ACHN (cell line): ENCODE measurements at regions not wholly inside any gene's neighbourhood (a gene's known extent, or its start where the extent isn't known, plus 50 kb on each side); places are given as distances from the start of the nearest gene placed in this dataset.
"Not testable (repeated sequence)": the region's sequence is repeated elsewhere in the genome, so short reads cannot be mapped to it uniquely, and the experiment has no call there.

Experiments used
- DNase-seq: peaks from one replicate; pipeline ENCODE4 v3.0.0-alpha.2; 2015
- in situ Hi-C: cut with HindIII; loops from 2 replicates; pipeline ENCODE4 v1.10.0; 2017; ENCODE audit warnings: low sequenced_read_pairs, low pct_ligation_motif_present, low pct_unique_long_range_greater_than_20kb

DNA sequence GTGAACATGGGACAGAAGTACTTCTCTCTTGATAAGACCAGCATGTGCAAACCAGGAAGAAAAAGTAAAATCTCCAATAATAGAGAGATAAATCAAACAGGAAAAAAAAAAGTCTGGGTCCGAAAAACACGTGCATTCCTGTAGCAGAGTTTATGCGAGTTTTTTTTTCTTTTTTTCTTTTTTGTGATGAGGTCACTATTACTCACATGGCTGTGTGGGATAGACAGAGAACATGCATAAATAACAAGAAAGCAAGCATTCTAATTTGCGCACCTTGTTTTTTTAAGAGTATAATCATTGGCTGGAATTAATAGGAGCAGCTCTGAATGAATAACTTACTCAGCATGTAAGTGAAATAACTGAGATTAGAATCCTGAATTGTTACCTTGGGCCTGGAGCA, 91.9 kb upstream of the CPM start:
- in situ Hi-C loops = no loop called here

DNA sequence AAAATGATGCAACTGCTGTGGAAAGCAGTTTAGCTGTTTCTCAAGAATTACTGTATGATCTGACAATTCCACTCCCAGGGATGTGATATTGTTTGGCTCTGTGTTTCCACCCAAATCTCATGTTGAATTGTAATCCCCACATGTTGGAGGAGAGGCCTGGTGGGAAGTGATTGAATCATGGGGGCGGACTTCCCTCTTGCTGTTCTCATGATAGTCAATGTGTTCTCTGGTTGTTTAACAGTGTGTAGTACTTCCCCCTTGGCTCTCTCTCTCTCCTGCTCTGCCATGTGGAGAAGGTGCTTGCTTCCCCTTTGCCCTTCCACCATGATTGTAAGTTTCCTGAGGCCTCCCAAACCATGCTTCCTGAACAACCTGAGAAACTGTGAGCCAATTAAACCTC, 93.4 kb upstream of the CPM start:
- in situ Hi-C loops = no loop called here
- no peak for DNase-seq

More for the DNA sequence above, 91.9 kb upstream of the CPM start:
- DNase-seq = peak; percentile 68

DNA sequence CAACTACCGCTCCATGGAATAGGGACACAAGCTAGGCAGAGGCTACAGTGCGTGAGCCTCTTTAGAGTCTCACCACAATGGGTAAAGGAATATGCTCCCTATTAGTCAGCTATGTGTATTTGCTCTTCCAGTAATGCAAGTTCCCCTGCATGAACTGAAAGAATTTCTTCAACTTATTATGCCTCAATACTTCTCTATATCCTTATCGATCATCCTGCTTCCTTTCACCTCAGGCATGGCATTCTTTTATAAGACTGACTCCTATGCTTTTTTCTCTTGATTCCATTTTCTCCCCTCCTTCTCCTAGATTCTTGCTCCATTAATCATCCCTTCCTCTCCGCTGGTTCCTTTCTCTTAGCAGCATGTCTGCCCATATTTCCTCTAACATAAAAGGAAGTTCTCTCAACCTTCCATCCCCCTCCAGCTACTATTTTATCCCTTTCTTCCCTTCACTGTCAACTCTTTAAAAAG, 94.5 kb upstream of the CPM start:
- in situ Hi-C loops = no loop called here
- peak; percentile 36 for DNase-seq

DNA sequence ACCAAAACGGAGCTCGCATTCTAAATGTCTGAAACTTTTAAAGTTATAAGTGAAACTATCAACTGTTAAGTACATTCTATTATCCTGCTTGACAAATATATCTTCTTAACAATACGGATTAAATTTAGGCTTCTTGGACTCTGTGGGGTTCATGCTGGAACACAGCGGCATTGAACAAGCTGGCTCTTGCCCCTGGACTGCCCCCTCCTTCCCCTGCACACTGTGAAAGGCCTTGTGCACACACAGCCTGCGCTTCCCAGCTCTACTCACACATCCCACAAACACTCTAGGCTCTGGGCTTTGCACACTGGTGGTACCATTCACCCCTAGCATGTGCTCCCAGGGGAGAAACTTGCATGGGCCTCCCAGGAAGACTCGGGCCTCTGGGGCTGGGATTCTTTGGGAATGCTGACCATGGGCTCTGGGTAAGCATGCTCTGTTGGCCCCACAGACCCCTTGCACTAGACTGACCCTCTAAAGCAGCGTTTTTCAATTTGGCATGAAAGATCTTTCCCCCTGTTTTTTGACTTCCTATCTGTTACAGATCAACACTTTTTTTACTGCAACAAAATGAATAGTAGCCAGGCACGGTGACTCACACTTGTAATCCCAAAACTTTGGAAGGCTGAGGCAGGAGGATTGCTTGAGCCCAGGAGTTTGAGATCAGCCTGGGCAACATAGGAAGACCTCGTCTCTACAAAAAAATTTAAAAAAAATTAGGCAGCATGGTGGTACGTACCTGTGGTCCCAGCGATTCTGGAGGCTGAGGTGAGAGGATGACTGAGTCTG, 96.2 kb upstream of the CPM start:
- DNase-seq = no peak

GRCh38 chr12:69030321-69030720, 97.3 kb upstream of the CPM start:
- in situ Hi-C loops = no loop called here
- DNase-seq = no peak

More for the DNA sequence above, 96.2 kb upstream of the CPM start:
- in situ Hi-C loops = no loop called here

DNA sequence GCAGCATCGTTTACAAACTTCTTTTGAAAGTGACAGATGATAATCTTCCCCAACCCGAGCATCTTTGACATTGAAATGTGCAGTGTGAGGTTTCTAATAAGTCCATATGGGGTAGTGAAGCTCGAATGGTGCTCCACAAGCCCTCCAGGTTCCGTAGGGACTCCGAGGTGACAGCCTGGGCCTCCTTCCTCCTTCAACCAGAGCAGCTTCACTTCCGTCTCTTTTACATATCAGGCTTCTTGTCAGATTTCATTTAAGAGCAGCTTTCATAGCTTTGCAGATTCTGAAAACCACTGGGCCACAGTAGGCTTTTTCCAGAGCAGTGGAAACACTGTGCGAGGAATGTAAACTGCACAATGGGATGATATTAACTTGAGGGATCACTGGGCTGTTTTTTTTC, 103.6 kb upstream of the CPM start:
- in situ Hi-C loops = no loop called here
- no peak for DNase-seq

- no peak for DNase-seq
- in situ Hi-C loops = no loop called here
Measured at GRCh38 chr12:69036999-69037398, 104.0 kb upstream of the CPM start.

DNA sequence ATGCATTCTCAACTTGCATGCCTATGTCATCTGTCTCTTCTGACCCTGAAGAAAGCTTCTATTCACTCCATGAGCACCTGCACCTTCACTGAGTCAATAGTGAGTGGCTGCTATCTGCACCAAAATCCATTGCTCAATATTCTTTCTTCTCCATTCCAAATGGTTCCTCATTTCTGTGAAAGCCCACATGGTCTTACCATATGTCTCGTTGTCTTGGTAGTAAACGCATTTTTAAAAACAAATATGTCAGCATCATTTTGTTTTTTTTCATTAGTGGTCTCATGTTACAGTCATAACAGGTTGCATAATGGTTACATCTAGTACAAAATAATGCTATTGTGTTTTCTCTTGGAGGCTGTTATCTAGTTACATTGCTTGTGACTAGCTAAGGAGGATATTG, 106.9 kb upstream of the CPM start:
- in situ Hi-C loops = no loop called here
- no peak for DNase-seq

GRCh38 chr12:69042557-69042956, 109.6 kb upstream of the CPM start:
- in situ Hi-C loops = no loop called here
- no peak for DNase-seq

GRCh38 chr12:69042970-69043369, 110.0 kb upstream of the CPM start:
- no peak for DNase-seq
- in situ Hi-C loops = no loop called here

DNA sequence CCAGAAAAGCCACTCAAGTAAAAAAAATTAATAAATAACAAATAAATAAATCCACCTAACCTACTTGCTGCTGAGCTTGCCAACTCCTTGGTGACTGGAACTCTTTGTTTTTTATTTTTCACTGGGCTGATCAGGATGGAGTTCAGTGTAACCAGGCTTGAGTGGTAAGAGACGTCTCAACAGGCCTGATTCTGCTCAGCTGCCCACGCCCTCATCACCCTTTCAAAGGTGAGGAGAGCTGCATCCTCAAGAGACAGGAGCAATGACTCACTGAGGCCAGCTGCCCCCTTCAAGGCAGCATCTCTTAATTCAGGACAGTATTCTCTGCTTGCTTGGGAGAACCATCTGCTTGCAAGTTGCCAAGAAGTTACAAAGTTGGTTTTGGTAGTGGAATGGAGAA, 111.9 kb upstream of the CPM start:
- no peak for DNase-seq
- in situ Hi-C loops = no loop called here

- no peak for DNase-seq
- in situ Hi-C loops = no loop called here
Measured at GRCh38 chr12:69045430-69045829, 112.5 kb upstream of the CPM start.

GRCh38 chr12:69046363-69046762, 113.4 kb upstream of the CPM start:
- DNase-seq = no peak
- in situ Hi-C loops = no loop called here

DNA sequence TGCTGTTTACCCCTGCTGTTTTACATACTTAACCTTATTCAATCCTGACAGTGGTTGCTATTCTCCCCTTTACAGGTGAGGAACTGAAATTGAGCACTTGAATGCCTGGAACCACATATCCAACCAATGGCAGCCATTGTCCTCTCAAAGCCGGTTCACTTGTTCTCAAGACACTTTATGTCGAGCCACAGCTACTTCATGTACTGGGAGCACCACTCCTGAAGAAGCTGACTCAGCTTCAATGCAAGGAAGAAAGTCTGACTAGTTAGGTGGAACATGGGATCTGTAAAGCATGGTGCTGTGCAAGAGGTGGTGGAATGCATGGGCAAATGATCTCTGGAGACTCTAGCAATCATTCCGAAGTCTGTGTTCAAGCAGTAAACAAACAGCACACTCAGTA, 113.9 kb upstream of the CPM start:
- no peak for DNase-seq
- in situ Hi-C loops = no loop called here

DNA sequence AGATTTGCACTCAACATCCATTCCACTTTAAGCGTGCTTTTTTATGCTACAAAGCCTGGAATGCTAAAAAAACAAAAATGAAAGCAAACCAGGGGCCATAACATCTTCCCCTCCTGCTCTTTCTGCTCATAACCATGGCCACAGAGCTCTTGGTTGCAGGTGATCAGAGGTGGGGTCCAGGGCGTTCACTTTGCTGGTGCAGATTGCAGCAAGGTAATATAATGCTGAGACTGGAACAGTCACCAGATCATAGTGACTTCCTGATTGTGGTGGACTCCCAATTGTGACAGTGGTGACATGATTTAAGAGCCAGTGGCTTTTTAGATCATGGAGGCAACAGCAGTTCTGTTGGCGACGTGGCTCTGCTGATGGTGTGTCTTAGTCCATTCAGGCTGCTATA, 115.0 kb upstream of the CPM start:
- in situ Hi-C loops = no loop called here
- no peak for DNase-seq

- in situ Hi-C loops = loop anchor here (25.0 kb wide), 1 partner anchor 188 kb away; no protein-coding TSS in a partner anchor
- DNase-seq = not testable (repeated sequence)
Measured at GRCh38 chr12:69049855-69050254, 116.9 kb upstream of the CPM start.

GRCh38 chr12:69052613-69053408, 119.8 kb upstream of the CPM start:
- in situ Hi-C loops = loop anchor here (25.0 kb wide), 1 partner anchor 191 kb away; no protein-coding TSS in a partner anchor
- peak; percentile 95 for DNase-seq

DNA sequence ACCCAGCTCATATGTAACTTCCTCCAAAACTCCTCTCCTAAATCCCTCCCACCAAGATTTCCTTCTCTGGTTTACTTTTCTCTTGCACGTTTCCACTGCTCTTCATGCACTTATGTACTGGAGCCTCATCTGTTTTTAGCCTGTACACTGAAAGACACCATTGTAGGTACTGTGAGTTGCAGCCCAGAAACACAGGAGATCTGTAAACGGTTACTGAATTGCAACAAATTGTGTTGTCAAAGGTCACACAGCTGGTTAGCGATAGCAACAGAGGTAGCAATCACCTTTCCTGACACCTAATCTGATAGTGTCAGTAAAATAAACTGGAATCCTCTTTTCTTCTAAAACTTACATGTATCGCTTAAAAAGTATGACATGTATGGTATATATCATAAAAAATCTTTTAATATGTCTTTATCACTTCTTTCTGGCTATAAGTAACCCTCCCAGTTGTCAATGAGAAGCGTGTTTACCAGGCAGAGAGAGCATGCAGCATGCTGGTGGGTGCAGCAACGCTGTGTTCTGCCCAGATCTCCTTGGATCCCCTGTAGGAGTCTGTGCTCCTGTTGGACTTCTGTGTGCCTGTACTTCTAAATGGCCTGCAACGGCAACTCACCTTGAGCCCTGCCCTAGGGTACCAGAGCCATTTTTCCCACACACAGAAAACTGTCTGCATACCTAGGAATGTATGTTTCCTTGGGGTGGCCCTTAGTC, 121.5 kb upstream of the CPM start:
- DNase-seq = no peak
- in situ Hi-C loops = loop anchor here (25.0 kb wide), 1 partner anchor 192 kb away; no protein-coding TSS in a partner anchor

DNA sequence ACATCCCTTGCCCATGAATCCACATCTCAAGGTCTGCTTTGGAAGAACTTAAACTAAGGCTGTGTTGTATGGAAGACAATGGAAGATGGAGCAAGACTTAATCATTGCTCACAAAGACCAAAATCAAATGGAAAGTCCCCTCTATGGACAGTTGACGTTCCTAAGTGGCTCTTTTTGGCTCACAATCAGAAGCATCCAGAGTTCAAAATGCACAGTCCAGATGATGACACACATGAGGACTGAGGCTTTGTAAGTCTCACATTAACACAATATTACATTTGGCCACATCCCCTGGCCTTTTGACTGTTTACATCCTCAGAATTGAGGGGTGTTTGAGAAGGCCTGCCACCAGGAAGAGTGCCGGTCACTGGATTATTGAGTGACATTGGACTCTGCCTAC, 122.3 kb upstream of the CPM start:
- in situ Hi-C loops = loop anchor here (25.0 kb wide), 1 partner anchor 193 kb away; no protein-coding TSS in a partner anchor
- no peak for DNase-seq
